ENCODE measurements at regions not wholly inside any gene's neighbourhood (a gene's known extent, or its start where the extent isn't known, plus 50 kb on each side); places are given as distances from the start of the nearest gene placed in this dataset.
"Not testable (repeated sequence)": the region's sequence is repeated elsewhere in the genome, so short reads cannot be mapped to it uniquely, and the experiment has no call there.

DNA sequence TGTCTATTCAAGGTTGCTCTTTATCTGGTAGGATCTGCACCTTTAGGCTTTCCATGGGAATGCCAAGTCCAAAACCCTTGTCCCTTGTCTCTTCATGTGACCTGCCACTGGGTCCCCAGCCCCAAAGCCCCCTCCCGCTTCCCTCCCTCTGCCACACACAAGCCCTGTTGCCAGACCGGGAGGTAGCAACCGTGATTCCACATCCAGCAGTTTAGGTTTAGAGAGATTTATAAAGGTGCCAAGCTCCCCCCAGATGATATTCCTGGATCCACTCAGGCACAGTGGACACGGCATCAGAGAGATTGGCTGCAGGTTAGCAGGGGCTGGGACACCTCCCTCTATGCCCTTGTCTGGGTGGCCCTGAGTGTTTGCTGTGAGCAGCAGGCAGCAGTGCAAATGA lies 504.7 kb downstream of the CCDC171 start:
- DNase-seq, result no peak

GRCh38 chr9:16058131-16058549 lies 505.3 kb downstream of the CCDC171 start:
- DNase-seq, result no peak

DNA sequence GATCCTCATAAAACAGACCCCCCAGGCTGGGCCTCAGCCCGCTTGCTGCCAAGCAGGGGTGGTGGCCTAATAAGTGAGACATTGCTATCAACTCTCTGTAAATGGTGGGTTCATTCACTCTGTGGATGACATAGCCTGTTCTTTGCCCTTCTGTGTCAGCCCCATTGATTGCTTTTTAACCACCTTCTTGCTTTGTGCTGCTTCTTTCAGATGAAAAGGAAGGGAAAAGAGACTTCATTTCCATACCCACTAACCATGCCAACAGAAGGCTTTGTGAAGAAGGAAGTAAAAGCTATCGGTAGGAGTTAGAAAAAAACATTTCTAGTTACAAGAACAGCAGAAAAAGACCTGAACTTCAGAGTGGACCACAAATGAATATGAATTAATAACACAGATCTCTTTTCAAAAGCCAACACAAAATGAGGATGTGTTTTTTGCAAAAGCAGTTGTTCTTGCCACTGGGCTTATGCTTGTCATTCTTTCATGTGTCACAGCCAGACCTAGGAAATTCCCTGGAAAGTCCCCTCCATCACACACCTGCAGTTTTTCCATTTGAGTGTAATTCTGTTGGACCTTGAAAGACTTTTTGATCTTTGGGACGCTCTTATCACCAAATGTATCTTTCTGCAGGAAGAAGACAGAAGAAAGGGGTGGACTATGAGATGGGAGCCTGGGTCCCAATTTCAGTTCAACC lies 507.7 kb downstream of the CCDC171 start:
- DNase-seq, result no peak

- no peak for DNase-seq
Observed at GRCh38 chr9:16062542-16063240, 509.8 kb downstream of the CCDC171 start.

DNA sequence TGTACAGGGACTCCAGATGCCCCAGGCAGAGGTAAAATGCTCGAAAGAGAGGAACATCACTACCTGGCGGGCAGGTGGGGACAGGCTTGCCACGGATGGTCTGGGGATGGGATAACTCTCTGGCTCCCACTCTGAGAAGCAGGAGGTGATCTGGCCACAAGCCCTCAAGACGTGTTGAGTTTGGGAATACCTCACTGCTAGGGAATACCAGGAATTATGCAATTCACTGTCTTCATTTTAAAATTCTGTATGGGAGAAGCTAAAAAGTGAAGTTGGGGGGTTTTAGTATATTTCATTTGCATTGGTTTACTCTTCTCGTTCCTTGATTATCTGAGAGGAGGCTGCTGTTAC lies 510.4 kb downstream of the CCDC171 start:
- DNase-seq, result no peak

GRCh38 chr9:16064771-16065170 lies 511.9 kb downstream of the CCDC171 start:
- no peak for DNase-seq

GRCh38 chr9:16066201-16066600 lies 513.4 kb downstream of the CCDC171 start:
- DNase-seq, result not testable (repeated sequence)

DNA sequence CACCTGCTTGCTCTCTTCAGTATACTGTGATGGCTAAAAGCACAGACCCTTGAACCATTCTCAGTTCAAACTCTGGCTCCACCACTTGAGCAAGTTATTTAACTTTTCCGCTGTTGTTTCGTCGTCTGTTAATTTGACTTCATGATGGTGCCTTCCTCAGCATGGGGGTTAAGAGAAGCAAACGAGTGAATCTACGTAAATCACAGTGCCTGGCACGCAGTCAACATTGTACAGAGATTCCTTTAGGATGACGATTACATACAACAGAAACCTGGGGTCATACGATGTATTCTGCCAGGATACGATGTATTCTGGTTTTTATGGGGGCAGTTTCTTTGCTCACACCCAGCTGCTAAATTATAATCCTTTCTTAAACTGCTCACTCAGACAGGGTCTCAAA lies 515.6 kb downstream of the CCDC171 start:
- DNase-seq, result no peak

DNA sequence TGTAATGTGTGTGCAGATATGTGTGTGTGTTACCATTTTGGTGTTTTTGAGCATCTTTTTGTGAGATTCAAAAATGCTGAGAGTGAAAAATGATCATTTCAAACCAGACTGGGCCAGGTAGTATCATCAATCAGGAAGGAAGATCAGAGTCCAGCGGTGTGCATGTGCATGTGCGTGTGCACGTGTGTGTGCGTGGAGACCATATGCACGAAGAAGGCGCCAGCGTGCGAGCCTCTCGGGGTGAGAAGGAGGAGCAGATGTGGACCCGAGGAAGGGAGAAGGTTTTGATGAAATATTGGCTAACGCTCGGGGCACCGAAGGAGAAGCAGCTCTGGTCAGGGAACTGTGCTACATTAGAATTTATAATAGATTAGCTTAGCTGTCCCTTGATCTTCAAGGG lies 516.4 kb downstream of the CCDC171 start:
- no peak for DNase-seq

GRCh38 chr9:16069671-16070454 lies 517.0 kb downstream of the CCDC171 start:
- no peak for DNase-seq

DNA sequence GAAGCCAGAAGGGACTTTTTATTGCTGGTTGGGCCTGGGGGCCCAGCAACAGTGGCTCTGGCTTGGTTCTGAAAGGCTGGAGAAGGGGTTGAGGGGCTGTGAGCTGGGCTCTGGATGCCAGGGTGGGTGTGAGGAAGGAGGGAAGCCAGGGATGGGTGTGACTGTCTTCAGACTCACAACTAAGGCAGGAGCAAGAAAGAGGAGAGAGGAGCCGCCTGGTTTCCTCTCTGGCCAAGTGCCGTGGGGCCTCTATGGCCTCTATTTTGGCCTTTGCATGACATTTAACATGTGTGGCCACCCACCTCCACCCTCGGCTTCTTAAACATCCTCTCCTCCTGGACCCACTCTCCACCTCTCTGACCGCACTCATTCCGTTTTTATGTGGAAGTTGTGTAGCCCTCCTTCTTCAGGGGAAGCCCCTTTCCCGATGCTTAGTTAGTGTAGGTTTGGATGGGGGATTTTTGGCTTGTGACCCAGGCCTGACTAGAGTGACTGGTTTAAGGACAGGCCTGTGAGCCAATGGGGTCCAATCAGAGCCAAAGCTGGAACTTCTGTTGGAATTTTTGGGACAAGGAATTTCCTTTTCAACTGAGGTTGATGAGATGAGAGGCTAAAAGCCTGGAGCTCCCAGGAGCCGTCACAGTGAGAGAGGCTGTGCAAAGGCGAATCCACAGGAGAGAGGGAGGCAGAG lies 517.8 kb downstream of the CCDC171 start:
- no peak for DNase-seq

GRCh38 chr9:16071400-16071799 lies 518.6 kb downstream of the CCDC171 start:
- no peak for DNase-seq

GRCh38 chr9:16074963-16075362 lies 522.1 kb downstream of the CCDC171 start:
- no peak for DNase-seq

DNA sequence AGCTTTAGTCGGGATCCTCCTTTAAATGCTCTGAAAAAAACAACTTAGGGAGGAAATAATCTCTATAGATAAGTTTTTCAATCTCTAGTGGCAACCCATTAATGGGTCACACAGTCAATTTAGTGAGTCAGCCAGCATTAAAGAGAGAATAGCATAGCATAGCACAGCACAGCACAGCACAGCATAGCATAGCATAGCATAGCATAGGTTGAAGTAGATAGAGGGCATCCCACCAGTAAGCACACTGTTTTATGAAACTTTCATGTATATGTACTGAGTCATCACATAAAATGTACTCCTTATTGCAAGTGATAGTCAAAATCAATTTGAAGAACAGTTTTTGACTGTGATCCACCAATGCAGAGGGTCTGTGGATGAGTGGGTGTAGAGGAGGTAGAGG lies 522.9 kb downstream of the CCDC171 start:
- no peak for DNase-seq

DNA sequence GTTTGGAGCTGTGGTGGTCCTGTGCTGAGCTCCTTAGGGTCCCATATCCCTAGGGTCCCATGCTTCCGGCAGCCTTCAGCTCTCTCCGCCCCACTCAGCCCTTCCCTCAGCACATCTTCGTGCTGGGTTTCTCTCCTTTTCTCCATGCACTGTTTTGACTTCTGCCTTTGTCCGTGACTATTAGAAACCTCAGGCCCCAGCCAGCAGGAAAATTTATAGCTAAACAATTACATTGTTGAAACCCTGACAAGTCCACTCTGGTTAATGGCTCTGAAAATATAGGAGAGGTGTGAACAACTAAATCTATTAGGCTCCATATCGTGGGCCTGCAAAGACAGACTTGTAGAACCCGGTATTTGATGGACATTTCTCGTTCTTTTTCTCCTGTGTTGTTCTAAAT lies 523.7 kb downstream of the CCDC171 start:
- no peak for DNase-seq

DNA sequence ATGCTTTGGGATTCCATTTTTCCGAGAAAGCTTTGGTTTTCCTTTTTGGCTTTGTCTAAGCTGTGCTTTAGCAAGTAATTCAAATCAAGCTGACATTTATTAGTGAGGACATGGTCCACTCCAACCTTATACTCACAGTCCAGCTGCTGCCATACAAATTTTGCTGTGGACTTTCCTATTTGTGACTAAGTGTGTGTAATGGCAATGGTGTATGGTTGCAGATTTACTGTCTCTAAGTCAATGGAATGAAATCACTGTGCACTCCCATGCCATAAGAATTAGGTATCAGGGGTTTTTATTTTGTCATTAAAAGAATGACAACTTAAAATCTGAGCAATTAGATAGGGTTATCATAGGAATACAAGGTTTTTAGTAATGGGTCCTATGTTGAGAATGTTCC lies 530.0 kb downstream of the CCDC171 start:
- DNase-seq, result no peak

DNA sequence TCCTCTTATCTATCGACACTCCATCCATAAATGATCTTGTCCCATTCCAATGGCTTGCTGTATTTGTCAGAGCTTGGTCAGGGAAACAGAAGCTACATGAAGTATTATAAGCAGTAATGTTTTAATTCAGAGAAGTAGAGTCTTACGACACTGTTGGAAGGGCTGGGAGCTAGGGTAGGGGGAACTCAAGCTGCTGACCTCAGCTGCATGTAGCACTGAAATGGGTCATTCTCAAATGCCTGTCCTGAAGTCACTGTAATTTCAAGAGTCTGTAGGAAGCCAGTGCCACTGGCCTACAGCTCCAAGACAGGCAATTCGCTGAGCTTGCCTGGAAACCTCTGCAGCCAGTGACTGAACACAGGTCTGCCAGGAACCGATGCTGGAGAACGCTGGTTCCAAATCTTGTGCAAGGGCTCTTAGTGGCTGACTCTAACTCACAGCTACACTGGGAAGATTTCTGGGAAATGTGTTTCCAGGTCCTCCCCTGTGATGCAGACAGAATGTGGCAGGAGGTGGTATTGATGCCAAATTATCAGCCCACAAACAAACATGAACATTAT lies 532.4 kb downstream of the CCDC171 start:
- no peak for DNase-seq

DNA sequence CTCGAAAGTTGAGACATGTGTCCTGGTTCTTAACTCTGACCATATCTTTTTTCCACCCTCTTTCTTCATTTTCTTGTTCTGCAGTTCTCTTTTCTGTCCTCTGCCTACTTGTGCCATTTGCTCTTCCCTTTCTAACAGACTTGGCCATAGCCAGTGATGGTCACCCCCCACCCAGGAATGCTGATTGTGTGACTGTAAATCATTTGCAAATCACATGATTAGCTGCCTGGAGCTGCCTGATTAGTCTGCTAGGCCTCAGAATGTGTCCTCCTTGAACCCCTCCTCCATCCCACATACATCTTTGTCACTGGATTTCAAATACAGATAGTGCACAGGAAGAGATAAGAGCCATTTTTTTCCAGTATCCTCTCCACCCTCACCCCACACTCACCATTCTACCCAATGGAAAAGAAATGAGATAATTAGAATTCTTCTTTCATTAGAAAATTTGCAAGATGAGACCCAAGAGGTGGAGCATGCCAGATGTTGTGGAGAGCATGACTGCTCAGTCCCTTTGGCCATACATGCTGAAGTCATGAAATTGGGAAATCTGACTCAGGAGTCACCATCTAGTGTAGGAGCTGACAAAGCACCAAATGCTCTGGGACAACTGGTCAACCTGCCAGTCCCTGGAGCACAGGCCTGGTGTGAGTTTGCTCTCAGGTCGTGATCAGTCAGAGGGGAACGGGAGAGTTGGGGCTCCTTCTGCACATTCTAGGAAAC lies 538.2 kb downstream of the CCDC171 start:
- DNase-seq, result no peak

GRCh38 chr9:16092142-16093091 lies 539.6 kb downstream of the CCDC171 start:
- DNase-seq, result no peak

DNA sequence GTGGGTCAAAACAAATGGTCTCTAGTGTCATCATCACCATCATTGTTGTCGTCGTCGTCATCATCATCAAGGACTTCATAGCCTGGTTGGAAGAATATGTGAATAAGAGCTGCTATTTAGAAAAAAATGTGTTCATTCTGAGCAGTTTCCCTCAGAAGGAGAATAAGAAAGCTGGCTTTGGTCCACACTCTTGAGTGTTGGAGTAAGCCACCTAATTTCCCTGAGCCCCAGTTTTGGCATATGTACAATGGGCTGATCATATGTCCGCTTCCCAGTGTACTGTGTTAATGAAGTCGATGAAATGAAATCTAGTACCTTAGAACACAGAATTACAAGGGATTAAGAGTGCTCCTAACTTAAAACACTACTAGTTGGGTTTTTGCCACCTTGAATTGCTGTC lies 545.5 kb downstream of the CCDC171 start:
- no peak for DNase-seq
